Astrocyte (in vitro differentiated cells and primary cell): ENCODE measurements at regions not wholly inside any gene's neighbourhood (a gene's known extent, or its start where the extent isn't known, plus 50 kb on each side); places are given as distances from the start of the nearest gene placed in this dataset.

Experiments
- EZH2 ChIP-seq: IDR thresholded peaks from 2 replicates; pipeline ENCODE4 v1.6.1; 2012; ENCODE audit warnings: mild to moderate bottlenecking, low read length, inconsistent platforms; ENCODE audit not compliant: insufficient read depth
- TF ChIP-seq, protein P1 (sequence below): IDR thresholded peaks from 2 replicates; pipeline ENCODE4 v1.5.1; 2011; ENCODE audit warnings: low read depth, mild to moderate bottlenecking, inconsistent platforms, low read length, moderate library complexity; ENCODE audit not compliant: insufficient read depth

GRCh38 chr14:51436630-51437029 is 196.6 kb downstream of the TMX1 start:
- TF ChIP-seq, protein P1, sequence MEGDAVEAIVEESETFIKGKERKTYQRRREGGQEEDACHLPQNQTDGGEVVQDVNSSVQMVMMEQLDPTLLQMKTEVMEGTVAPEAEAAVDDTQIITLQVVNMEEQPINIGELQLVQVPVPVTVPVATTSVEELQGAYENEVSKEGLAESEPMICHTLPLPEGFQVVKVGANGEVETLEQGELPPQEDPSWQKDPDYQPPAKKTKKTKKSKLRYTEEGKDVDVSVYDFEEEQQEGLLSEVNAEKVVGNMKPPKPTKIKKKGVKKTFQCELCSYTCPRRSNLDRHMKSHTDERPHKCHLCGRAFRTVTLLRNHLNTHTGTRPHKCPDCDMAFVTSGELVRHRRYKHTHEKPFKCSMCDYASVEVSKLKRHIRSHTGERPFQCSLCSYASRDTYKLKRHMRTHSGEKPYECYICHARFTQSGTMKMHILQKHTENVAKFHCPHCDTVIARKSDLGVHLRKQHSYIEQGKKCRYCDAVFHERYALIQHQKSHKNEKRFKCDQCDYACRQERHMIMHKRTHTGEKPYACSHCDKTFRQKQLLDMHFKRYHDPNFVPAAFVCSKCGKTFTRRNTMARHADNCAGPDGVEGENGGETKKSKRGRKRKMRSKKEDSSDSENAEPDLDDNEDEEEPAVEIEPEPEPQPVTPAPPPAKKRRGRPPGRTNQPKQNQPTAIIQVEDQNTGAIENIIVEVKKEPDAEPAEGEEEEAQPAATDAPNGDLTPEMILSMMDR: no peak
- no peak for TF ChIP-seq EZH2
